CD4-positive, CD25-positive, alpha-beta regulatory T cell (primary cell): ENCODE measurements at regions not wholly inside any gene's neighbourhood (a gene's known extent, or its start where the extent isn't known, plus 50 kb on each side); places are given as distances from the start of the nearest gene placed in this dataset.

ENCODE experiments used
- ATAC-seq, 2 donors: fragments of 150-1000 bp; cut with Tn5 transposase; one replicate each; pipeline ENCODE4 v1.10.0; 2021; ENCODE audit warnings: low read depth in 2 of 2, moderate number of reproducible peaks in 2 of 2, moderate library complexity in 1 of 2
- DNase-seq, 3 donors: peaks; one replicate each; pipeline versions ENCODE4 v3.0.0 to v3.0.0-alpha.2; 2012 to 2022; ENCODE audit warnings: mixed read lengths in 1 of 3
- H3K27ac ChIP-seq: one replicate; pipeline ENCODE4 v1.7.0; 2013; ENCODE audit warnings: mild to moderate bottlenecking, low read length; ENCODE audit not compliant: insufficient read depth, poor library complexity, severe bottlenecking
- H3K27me3 ChIP-seq: one replicate; pipeline ENCODE4 v1.7.0; 2013; ENCODE audit warnings: low read length; ENCODE audit not compliant: control insufficient read depth, insufficient read depth
- H3K36me3 ChIP-seq: one replicate; pipeline ENCODE4 v1.7.0; 2013; ENCODE audit warnings: mild to moderate bottlenecking, low read length, moderate library complexity; ENCODE audit not compliant: control insufficient read depth, insufficient read depth
- H3K4me1 ChIP-seq: 2 replicates; pipeline ENCODE4 v1.7.0; 2013; ENCODE audit warnings: mild to moderate bottlenecking, low read length; ENCODE audit not compliant: insufficient read depth, control insufficient read depth, poor library complexity, severe bottlenecking
- H3K4me3 ChIP-seq: one replicate; pipeline ENCODE4 v1.7.0; 2013; ENCODE audit warnings: low read depth, mild to moderate bottlenecking, low read length, moderate library complexity
- H3K9me3 ChIP-seq, 2 experiments: 1 replicate in 1 of 2; 2 replicates in 1 of 2; pipeline ENCODE4 v1.7.0; 2013; ENCODE audit warnings: low read length in 2 of 2, mild to moderate bottlenecking in 1 of 2, moderate library complexity in 1 of 2; ENCODE audit not compliant: control insufficient read depth in 2 of 2
- H3K27ac Mint-ChIP-seq, 3 donors: one replicate each; pipeline ENCODE4 v1.8.0; 2020 to 2022; ENCODE audit warnings: mild to moderate bottlenecking in 3 of 3, mixed read lengths in 3 of 3, moderate library complexity in 2 of 3
- H3K27me3 Mint-ChIP-seq: one replicate; pipeline ENCODE4 v1.8.0; 2022; ENCODE audit warnings: mild to moderate bottlenecking, mixed read lengths
- H3K36me3 Mint-ChIP-seq: one replicate; pipeline ENCODE4 v1.8.0; 2020; ENCODE audit warnings: mixed read lengths
- H3K4me1 Mint-ChIP-seq, 4 donors: one replicate each; pipeline ENCODE4 v1.8.0; 2020 to 2022; ENCODE audit warnings: mixed read lengths in 4 of 4, mild to moderate bottlenecking in 1 of 4
- H3K4me3 Mint-ChIP-seq, 4 donors: one replicate each; pipeline ENCODE4 v1.8.0; 2020 to 2022; ENCODE audit warnings: mild to moderate bottlenecking in 4 of 4, mixed read lengths in 4 of 4, moderate library complexity in 3 of 4
- H3K9me3 Mint-ChIP-seq, 7 donors: one replicate each; pipeline ENCODE4 v1.8.0; 2020 to 2022; ENCODE audit warnings: mixed read lengths in 7 of 7, mild to moderate bottlenecking in 3 of 7, moderate library complexity in 2 of 7

- no peak overlapping the region for H3K27ac Mint-ChIP-seq
- DNase-seq, result peak; percentile 14 to 61 (median 45)
- peaks cover 0 to 2% (median 0%) of the 10 kb centered on the region in 7 donors for H3K9me3 Mint-ChIP-seq
- no peaks in the 10 kb centered on the region for H3K9me3 ChIP-seq
- no peaks in the 10 kb centered on the region for H3K36me3 ChIP-seq
- no peaks in the 10 kb centered on the region for H3K36me3 Mint-ChIP-seq
- H3K4me1 ChIP-seq, result no peaks in the 10 kb centered on the region
- ATAC-seq, result peak; percentile 83 to 88
- H3K4me3 Mint-ChIP-seq, result no peak overlapping the region
- H3K4me1 Mint-ChIP-seq, result peaks cover 0 to 2% (median 0%) of the 10 kb centered on the region in 4 donors
- H3K4me3 ChIP-seq, result no peak overlapping the region
- H3K27ac ChIP-seq, result no peak overlapping the region
- no peaks in the 10 kb centered on the region for H3K27me3 ChIP-seq
- H3K27me3 Mint-ChIP-seq, result peaks cover 13% of the 10 kb centered on the region
These were observed 263.6 kb downstream of the DUSP10 start for GRCh38 chr1:221478050-221478949.

GRCh38 chr1:221487781-221488524 is 253.9 kb downstream of the DUSP10 start:
- ATAC-seq (no peak), DNase-seq (no peak)
- Histone ChIP-seq H3K27ac (no peak overlapping the region), H3K4me1 (no peaks in the 10 kb centered on the region), H3K9me3 (no peaks in the 10 kb centered on the region), H3K36me3 (no peaks in the 10 kb centered on the region), H3K4me3 (no peak overlapping the region), H3K27me3 (no peaks in the 10 kb centered on the region)
- Mint-ChIP-seq H3K27ac (no peak overlapping the region), H3K4me3 (no peak overlapping the region), H3K27me3 (peaks cover 5% of the 10 kb centered on the region), H3K4me1 (no peaks in the 10 kb centered on the region), H3K9me3 (no peaks in the 10 kb centered on the region), H3K36me3 (no peaks in the 10 kb centered on the region)

- Histone ChIP-seq H3K36me3 (no peaks in the 10 kb centered on the region), H3K27me3 (no peaks in the 10 kb centered on the region), H3K27ac (no peak overlapping the region), H3K9me3 (no peaks in the 10 kb centered on the region), H3K4me1 (no peaks in the 10 kb centered on the region), H3K4me3 (no peak overlapping the region)
- no peak overlapping the region for H3K27ac Mint-ChIP-seq
- H3K36me3 Mint-ChIP-seq, result no peaks in the 10 kb centered on the region
- no peak for DNase-seq
- H3K27me3 Mint-ChIP-seq, result peaks cover 5% of the 10 kb centered on the region
- H3K4me1 Mint-ChIP-seq, result no peaks in the 10 kb centered on the region
- no peak for ATAC-seq
- H3K4me3 Mint-ChIP-seq, result no peak overlapping the region
- H3K9me3 Mint-ChIP-seq, result no peaks in the 10 kb centered on the region
These were observed 253.3 kb downstream of the DUSP10 start for GRCh38 chr1:221488550-221488949.

GRCh38 chr1:221494670-221495069 is 247.2 kb downstream of the DUSP10 start:
- no peaks in the 10 kb centered on the region for H3K27me3 ChIP-seq
- ATAC-seq (no peak), DNase-seq (no peak)
- H3K36me3 ChIP-seq, result no peaks in the 10 kb centered on the region
- no peaks in the 10 kb centered on the region for H3K9me3 ChIP-seq
- Mint-ChIP-seq H3K36me3 (no peaks in the 10 kb centered on the region), H3K9me3 (no peaks in the 10 kb centered on the region), H3K27me3 (no peaks in the 10 kb centered on the region), H3K4me3 (no peak overlapping the region), H3K27ac (no peak overlapping the region), H3K4me1 (no peaks in the 10 kb centered on the region)
- H3K4me1 ChIP-seq, result no peaks in the 10 kb centered on the region
- H3K27ac ChIP-seq, result no peak overlapping the region
- no peak overlapping the region for H3K4me3 ChIP-seq

- H3K27ac ChIP-seq, result no peak overlapping the region
- no peaks in the 10 kb centered on the region for H3K27me3 Mint-ChIP-seq
- H3K4me3 ChIP-seq, result no peak overlapping the region
- H3K27me3 ChIP-seq, result no peaks in the 10 kb centered on the region
- DNase-seq (no peak), ATAC-seq (no peak)
- no peaks in the 10 kb centered on the region for H3K9me3 ChIP-seq
- H3K36me3 ChIP-seq, result no peaks in the 10 kb centered on the region
- H3K36me3 Mint-ChIP-seq, result no peaks in the 10 kb centered on the region
- no peaks in the 10 kb centered on the region for H3K4me1 ChIP-seq
- no peaks in the 10 kb centered on the region for H3K4me1 Mint-ChIP-seq
- no peak overlapping the region for H3K27ac Mint-ChIP-seq
- no peaks in the 10 kb centered on the region for H3K9me3 Mint-ChIP-seq
- H3K4me3 Mint-ChIP-seq, result no peak overlapping the region
These were observed 244.8 kb downstream of the DUSP10 start for GRCh38 chr1:221497046-221497445.

GRCh38 chr1:221503268-221503667 is 238.6 kb downstream of the DUSP10 start:
- peaks cover 2% of the 10 kb centered on the region for H3K27me3 ChIP-seq
- H3K4me1 ChIP-seq, result no peaks in the 10 kb centered on the region
- Mint-ChIP-seq H3K27me3 (peaks cover 9% of the 10 kb centered on the region), H3K4me1 (no peaks in the 10 kb centered on the region), H3K4me3 (no peak overlapping the region), H3K27ac (no peak overlapping the region), H3K9me3 (peaks cover 0 to 27% (median 9%) of the 10 kb centered on the region in 7 donors), H3K36me3 (peaks cover 4% of the 10 kb centered on the region)
- DNase-seq, result no peak
- peaks cover 12 to 15% of the 10 kb centered on the region in 2 experiments for H3K9me3 ChIP-seq
- H3K36me3 ChIP-seq, result no peaks in the 10 kb centered on the region
- no peak overlapping the region for H3K27ac ChIP-seq
- no peak overlapping the region for H3K4me3 ChIP-seq
- ATAC-seq, result no peak

- Mint-ChIP-seq H3K27me3 (peaks cover 11% of the 10 kb centered on the region), H3K27ac (no peak overlapping the region), H3K4me1 (no peaks in the 10 kb centered on the region), H3K9me3 (peaks cover 2 to 20% (median 5%) of the 10 kb centered on the region in 7 donors), H3K4me3 (no peak overlapping the region), H3K36me3 (peaks cover 4% of the 10 kb centered on the region)
- Histone ChIP-seq H3K27me3 (peaks cover 2% of the 10 kb centered on the region), H3K36me3 (no peaks in the 10 kb centered on the region), H3K9me3 (peaks cover 11 to 15% of the 10 kb centered on the region in 2 experiments), H3K4me1 (no peaks in the 10 kb centered on the region), H3K4me3 (no peak overlapping the region), H3K27ac (no peak overlapping the region)
- ATAC-seq (no peak), DNase-seq (no peak)
These were observed 232.1 kb downstream of the DUSP10 start for GRCh38 chr1:221509575-221510355.
